K562 (cell line): ENCODE measurements at regions not wholly inside any gene's neighbourhood (a gene's known extent, or its start where the extent isn't known, plus 50 kb on each side); places are given as distances from the start of the nearest gene placed in this dataset.

Experiments
- ATAC-seq: fragments of 200-7000 bp; cut with Tn5 transposase; 3 replicates; pipeline ENCODE4 v1.9.1; 2020; ENCODE audit warnings: moderate library complexity
- BruUV-seq: library from RNA; stranded (reverse); fragments of 400-500 nt; replicated peaks from 2 replicates; lab custom pipeline; 2021; lab: Mats Ljungman, UMichigan
- CTCF ChIA-PET: fragments of 300-600 bp; formaldehyde crosslinking; extraction: SDS; loops from one replicate; lab custom pipeline; 2021; ENCODE audit warnings: low intra/inter-chr PET ratio; lab: Yijun Ruan, JAX
- POLR2A ChIA-PET: fragments of 300-600, 350-650 bp; sonication (Branson Sonifier 250); formaldehyde crosslinking; extraction: SDS; loops from one replicate; lab custom pipeline; 2021; ENCODE audit warnings: antibody characterized with exemption, inconsistent platforms; lab: Yijun Ruan, JAX
- DNase-seq, 4 experiments: peaks; one replicate each; pipeline versions ENCODE4 v3.0.0 to v3.0.0-alpha.2; 2011 to 2018; ENCODE audit warnings: low spot score in 3 of 4, mixed read lengths in 3 of 4; ENCODE audit errors: extremely low read depth in 1 of 4
- FAIRE-seq: peaks from 2 replicates; lab custom pipeline; 2011; peaks lifted over from hg19 to GRCh38; lab: Jason Lieb, UNC
- H2AFZ ChIP-seq: 2 replicates; pipeline ENCODE4 v1.6.0; 2011; ENCODE audit warnings: low read depth, low read length, control low read depth, inconsistent platforms
- H3K27ac ChIP-seq: fragments of 200-600 bp; 3 replicates; pipeline ENCODE4 v1.8.0; 2011; ENCODE audit warnings: low read depth, mild to moderate bottlenecking, control low read depth, inconsistent platforms, low read length, moderate library complexity, mixed read lengths; ENCODE audit errors: extremely low read depth
- H3K27me3 ChIP-seq, 2 experiments: fragments of 300-600 bp in 1 of 2; 2 replicates in 1 of 2; 3 replicates in 1 of 2; pipeline versions ENCODE4 v1.6.0 to v1.8.0; 2011; ENCODE audit warnings: inconsistent platforms in 2 of 2, low read length in 2 of 2, mild to moderate bottlenecking in 1 of 2, mixed read lengths in 1 of 2, moderate library complexity in 1 of 2; ENCODE audit not compliant: control insufficient read depth in 2 of 2, insufficient read depth in 2 of 2
- H3K36me3 ChIP-seq: fragments of 300-600 bp; 3 replicates; pipeline ENCODE4 v1.8.0; 2011; ENCODE audit warnings: mild to moderate bottlenecking, low read length, inconsistent platforms; ENCODE audit not compliant: control insufficient read depth, insufficient read depth
- H3K4me1 ChIP-seq, 2 experiments: fragments of 200-600 bp in 1 of 2; replicated peaks in 1 of 2; 2 replicates in 1 of 2; 3 replicates in 1 of 2; pipeline versions ENCODE4 v1.5.1 to v1.8.0; 2011; ENCODE audit warnings: inconsistent platforms in 2 of 2, low read length in 2 of 2, mild to moderate bottlenecking in 1 of 2, mixed read lengths in 1 of 2, moderate library complexity in 1 of 2; ENCODE audit not compliant: control insufficient read depth in 2 of 2, insufficient read depth in 2 of 2
- H3K4me2 ChIP-seq: 2 replicates; pipeline ENCODE4 v1.6.1; 2011; ENCODE audit warnings: low read length, control low read depth, inconsistent platforms, mixed read lengths; ENCODE audit not compliant: insufficient read depth
- H3K4me3 ChIP-seq: fragments of 200-600 bp; sonication (generic), shearing (Covaris generic); 2 replicates; pipeline ENCODE4 v1.5.1; 2016; ENCODE audit warnings: control low read depth, inconsistent platforms
- H3K79me2 ChIP-seq: fragments of 200-600 bp; 3 replicates; pipeline ENCODE4 v1.8.0; 2011; ENCODE audit warnings: low read length, inconsistent platforms; ENCODE audit not compliant: control insufficient read depth, insufficient read depth
- H3K9ac ChIP-seq, 2 experiments: 2 replicates each; pipeline versions ENCODE4 v1.6.0 to v1.6.1; 2011; ENCODE audit warnings: low read depth in 2 of 2, low read length in 2 of 2, control low read depth in 1 of 2, inconsistent platforms in 1 of 2, mild to moderate bottlenecking in 1 of 2, mixed read lengths in 1 of 2; ENCODE audit not compliant: insufficient read depth in 1 of 2
- H3K9me1 ChIP-seq: one replicate; pipeline ENCODE4 v1.6.0; 2011; ENCODE audit warnings: inconsistent platforms, mild to moderate bottlenecking, low read length, moderate library complexity; ENCODE audit not compliant: control insufficient read depth, insufficient read depth
- H3K9me3 ChIP-seq: replicated peaks from 2 replicates; pipeline ENCODE4 v1.5.1; 2011; ENCODE audit warnings: low read depth, low read length, inconsistent platforms; ENCODE audit not compliant: control insufficient read depth, insufficient read depth
- H4K20me1 ChIP-seq: replicated peaks from 2 replicates; pipeline ENCODE4 v1.6.1; 2011; ENCODE audit warnings: low read length, inconsistent platforms, mixed read lengths; ENCODE audit not compliant: control insufficient read depth, insufficient read depth
- ETS2 ChIP-seq: IDR thresholded peaks from 2 replicates; pipeline ENCODE4 v1.6.1; 2016; ENCODE audit warnings: borderline replicate concordance, missing genetic modification characterization, mild to moderate bottlenecking, moderate library complexity, missing compliant biosample characterization; ENCODE audit not compliant: poor library complexity, severe bottlenecking
- ILF3 ChIP-seq: fragments of 450-650 bp; IDR thresholded peaks from 2 replicates; pipeline ENCODE4 v1.6.1; 2018; ENCODE audit warnings: antibody characterized with exemption, mild to moderate bottlenecking, moderate library complexity, borderline replicate concordance
- KDM2B ChIP-seq: fragments of 250-450 bp; sonication (Bioruptor Pico); IDR thresholded peaks from 2 replicates; pipeline ENCODE4 v1.8.0; 2021; ENCODE audit warnings: mild to moderate bottlenecking, moderate library complexity
- LEF1 ChIP-seq: fragments of 450-650 bp; IDR thresholded peaks from 2 replicates; pipeline ENCODE4 v1.6.1; 2016; ENCODE audit warnings: mild to moderate bottlenecking
- SMARCA4 ChIP-seq: fragments of 450-650 bp; IDR thresholded peaks from 2 replicates; pipeline ENCODE4 v1.6.1; 2016
- ZNF239 ChIP-seq: fragments of 250-450 bp; sonication (Bioruptor Pico); IDR thresholded peaks from 2 replicates; pipeline ENCODE4 v1.4.0; 2020; ENCODE audit warnings: mild to moderate bottlenecking
- ZNF384 ChIP-seq: IDR thresholded peaks from 2 replicates; pipeline ENCODE4 v1.6.1; 2012; ENCODE audit warnings: low read depth, low read length, improper control_type of control experiment
- WGBS: fragments of 100-300 bp; shearing (Covaris generic); methylation state at CpG from one replicate; pipeline ENCODE4 v1.1.6; 2016; ENCODE audit warnings: low coverage, mixed read lengths; ENCODE audit not compliant: insufficient coverage; ENCODE audit errors: missing lambda C conversion rate; 5-methylcytosine and 5-hydroxymethylcytosine counted together
- in situ Hi-C: fragments of 300-500 bp; cut with MboI; formaldehyde crosslinking; loops from 4 replicates; pipeline ENCODE4 v1.15.0; 2018; ENCODE audit warnings: inconsistent platforms, mixed read lengths
- intact Hi-C: fragments of 100-400 bp; cut with micrococcal nuclease; formaldehyde crosslinking; loops from 2 replicates; pipeline ENCODE4 v1.14.2; 2022
- TF ChIP-seq, protein P1 (sequence below): sonication (generic); formaldehyde crosslinking; IDR thresholded peaks from 2 replicates; pipeline ENCODE4 v1.8.1; 2023; ENCODE audit warnings: missing genetic modification reagents, mild to moderate bottlenecking, borderline replicate concordance
- TF ChIP-seq, protein P2 (sequence below), 3 experiments: IDR thresholded peaks in 2 of 3; conservative IDR thresholded peaks in 1 of 3; 2 replicates each; pipeline ENCODE4 v1.5.1; 2011 to 2012; ENCODE audit warnings: low read length in 3 of 3, mild to moderate bottlenecking in 3 of 3, control low read depth in 2 of 3, improper control_type of control experiment in 1 of 3, inconsistent platforms in 1 of 3, low read depth in 1 of 3, mixed read lengths in 1 of 3, moderate library complexity in 1 of 3; ENCODE audit not compliant: insufficient read depth in 2 of 3

DNA sequence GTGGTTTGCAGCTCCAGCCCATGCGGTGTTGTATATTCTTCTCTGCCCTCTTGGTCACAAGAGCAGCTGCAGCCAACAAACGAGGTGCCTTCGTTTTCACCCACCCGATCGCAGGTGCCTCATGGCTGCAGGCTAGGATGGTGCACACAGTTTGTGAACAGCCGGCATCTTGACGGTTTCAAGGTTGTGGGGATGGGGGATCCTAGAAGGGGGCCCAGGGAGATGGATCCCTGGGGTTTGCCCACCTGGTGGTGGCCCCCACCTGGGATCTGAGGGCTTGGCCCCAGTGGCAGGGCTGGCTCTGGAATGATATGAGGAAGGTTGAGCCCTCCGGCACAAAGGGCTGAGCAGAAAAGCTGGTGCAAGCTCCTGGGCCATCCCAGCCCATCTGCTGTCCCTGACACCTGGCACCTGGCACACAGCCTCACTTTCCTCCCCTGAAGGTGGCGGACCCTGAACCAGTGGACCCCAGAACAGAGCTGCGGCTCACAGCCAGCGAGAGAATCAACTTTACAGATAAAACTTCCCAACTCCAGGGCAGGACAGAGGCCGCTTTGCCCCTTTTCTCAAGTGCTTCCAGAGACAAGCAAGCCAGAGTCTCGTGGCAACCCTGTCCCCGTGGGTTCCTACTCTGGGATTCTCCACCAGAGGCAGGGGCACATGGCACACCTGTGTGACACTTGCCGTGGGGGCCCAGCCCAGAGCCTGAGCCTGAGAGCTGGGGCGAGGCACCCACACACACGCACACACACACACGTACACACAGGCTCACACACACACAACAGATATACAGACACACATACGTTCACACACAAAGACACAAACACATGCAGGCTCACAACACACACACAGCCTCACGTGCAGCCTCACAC, 177.3 kb upstream of the PPP2R2D start (continued):
- TF ChIP-seq, protein P1, sequence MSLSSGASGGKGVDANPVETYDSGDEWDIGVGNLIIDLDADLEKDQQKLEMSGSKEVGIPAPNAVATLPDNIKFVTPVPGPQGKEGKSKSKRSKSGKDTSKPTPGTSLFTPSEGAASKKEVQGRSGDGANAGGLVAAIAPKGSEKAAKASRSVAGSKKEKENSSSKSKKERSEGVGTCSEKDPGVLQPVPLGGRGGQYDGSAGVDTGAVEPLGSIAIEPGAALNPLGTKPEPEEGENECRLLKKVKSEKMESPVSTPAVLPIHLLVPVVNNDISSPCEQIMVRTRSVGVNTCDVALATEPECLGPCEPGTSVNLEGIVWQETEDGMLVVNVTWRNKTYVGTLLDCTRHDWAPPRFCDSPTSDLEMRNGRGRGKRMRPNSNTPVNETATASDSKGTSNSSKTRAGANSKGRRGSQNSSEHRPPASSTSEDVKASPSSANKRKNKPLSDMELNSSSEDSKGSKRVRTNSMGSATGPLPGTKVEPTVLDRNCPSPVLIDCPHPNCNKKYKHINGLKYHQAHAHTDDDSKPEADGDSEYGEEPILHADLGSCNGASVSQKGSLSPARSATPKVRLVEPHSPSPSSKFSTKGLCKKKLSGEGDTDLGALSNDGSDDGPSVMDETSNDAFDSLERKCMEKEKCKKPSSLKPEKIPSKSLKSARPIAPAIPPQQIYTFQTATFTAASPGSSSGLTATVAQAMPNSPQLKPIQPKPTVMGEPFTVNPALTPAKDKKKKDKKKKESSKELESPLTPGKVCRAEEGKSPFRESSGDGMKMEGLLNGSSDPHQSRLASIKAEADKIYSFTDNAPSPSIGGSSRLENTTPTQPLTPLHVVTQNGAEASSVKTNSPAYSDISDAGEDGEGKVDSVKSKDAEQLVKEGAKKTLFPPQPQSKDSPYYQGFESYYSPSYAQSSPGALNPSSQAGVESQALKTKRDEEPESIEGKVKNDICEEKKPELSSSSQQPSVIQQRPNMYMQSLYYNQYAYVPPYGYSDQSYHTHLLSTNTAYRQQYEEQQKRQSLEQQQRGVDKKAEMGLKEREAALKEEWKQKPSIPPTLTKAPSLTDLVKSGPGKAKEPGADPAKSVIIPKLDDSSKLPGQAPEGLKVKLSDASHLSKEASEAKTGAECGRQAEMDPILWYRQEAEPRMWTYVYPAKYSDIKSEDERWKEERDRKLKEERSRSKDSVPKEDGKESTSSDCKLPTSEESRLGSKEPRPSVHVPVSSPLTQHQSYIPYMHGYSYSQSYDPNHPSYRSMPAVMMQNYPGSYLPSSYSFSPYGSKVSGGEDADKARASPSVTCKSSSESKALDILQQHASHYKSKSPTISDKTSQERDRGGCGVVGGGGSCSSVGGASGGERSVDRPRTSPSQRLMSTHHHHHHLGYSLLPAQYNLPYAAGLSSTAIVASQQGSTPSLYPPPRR (CRISPR knock-in tag): no peak
- no peak for TF ChIP-seq ZNF384
- no peak for TF ChIP-seq KDM2B (CRISPR knock-in tag)
- TF ChIP-seq ETS2 (tag): no peak

DNA sequence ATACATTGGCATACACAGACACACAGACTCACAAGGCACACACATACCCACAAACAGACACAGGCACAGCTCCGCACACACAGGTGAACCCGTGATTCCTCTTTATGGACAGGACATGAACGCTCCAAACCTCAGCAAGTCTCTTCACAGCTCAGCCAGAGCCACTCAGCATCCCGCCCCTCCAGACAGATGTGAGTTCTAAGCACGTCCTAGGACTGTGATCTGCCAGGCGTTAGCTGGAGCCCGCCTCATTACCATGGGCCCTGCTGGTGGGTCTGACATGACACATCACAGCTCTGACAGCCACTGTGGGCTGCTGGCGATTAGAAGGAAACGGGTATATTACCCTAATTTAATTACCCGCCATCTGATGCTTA, 176.7 kb upstream of the PPP2R2D start:
- Histone ChIP-seq H3K4me3 (no peak overlapping the region), H3K9me3 (no peaks in the 10 kb centered on the region), H2AFZ (no peak overlapping the region), H3K4me2 (no peak overlapping the region), H3K79me2 (no peaks in the 10 kb centered on the region), H3K4me1 (no peaks in the 10 kb centered on the region), H3K27ac (no peak overlapping the region), H3K9me1 (no peaks in the 10 kb centered on the region), H3K9ac (no peak overlapping the region), H3K36me3 (no peaks in the 10 kb centered on the region), H3K27me3 (peaks cover 3 to 52% of the 10 kb centered on the region in 2 experiments; a peak in 3 of 5 replicates), H4K20me1 (no peaks in the 10 kb centered on the region)
- in situ Hi-C loops: no loop called here
- WGBS: 2% methylated on average over 10 of the region's 10 CpGs
- TF ChIP-seq, protein P2, sequence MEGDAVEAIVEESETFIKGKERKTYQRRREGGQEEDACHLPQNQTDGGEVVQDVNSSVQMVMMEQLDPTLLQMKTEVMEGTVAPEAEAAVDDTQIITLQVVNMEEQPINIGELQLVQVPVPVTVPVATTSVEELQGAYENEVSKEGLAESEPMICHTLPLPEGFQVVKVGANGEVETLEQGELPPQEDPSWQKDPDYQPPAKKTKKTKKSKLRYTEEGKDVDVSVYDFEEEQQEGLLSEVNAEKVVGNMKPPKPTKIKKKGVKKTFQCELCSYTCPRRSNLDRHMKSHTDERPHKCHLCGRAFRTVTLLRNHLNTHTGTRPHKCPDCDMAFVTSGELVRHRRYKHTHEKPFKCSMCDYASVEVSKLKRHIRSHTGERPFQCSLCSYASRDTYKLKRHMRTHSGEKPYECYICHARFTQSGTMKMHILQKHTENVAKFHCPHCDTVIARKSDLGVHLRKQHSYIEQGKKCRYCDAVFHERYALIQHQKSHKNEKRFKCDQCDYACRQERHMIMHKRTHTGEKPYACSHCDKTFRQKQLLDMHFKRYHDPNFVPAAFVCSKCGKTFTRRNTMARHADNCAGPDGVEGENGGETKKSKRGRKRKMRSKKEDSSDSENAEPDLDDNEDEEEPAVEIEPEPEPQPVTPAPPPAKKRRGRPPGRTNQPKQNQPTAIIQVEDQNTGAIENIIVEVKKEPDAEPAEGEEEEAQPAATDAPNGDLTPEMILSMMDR (IDR thresholded peaks at IDR 0.05 in 2 of 3, conservative IDR thresholded peaks at IDR 0.05 in 1 of 3; ENCODE audit: insufficient read depth in 2 of 3, low read depth in 1 of 3, low read length in 3 of 3): no peak
- TF ChIP-seq ZNF239 (CRISPR knock-in tag) (no peak), SMARCA4 (no peak), LEF1 (no peak), ILF3 (no peak)
- intact Hi-C loops: no loop called here
- CTCF ChIA-PET: no interaction called here
- DNase-seq (no peak), FAIRE-seq (no peak), ATAC-seq (no peak)
- POLR2A ChIA-PET: no interaction called here
- BruUV-seq: no TSS peak
